GM20000 (cell line): ENCODE measurements at regions not wholly inside any gene's neighbourhood (a gene's known extent, or its start where the extent isn't known, plus 50 kb on each side); places are given as distances from the start of the nearest gene placed in this dataset.
"Not testable (repeated sequence)": the region's sequence is repeated elsewhere in the genome, so short reads cannot be mapped to it uniquely, and the experiment has no call there.

Experiments
- DNase-seq: peaks from one replicate; pipeline ENCODE4 v3.0.0; 2012; ENCODE audit warnings: low spot score
- CTCF ChIP-seq: IDR thresholded peaks from 2 replicates; pipeline ENCODE4 v1.5.1; 2012; ENCODE audit warnings: mild to moderate bottlenecking, control low read depth; ENCODE audit errors: extremely low read depth, missing control alignments

DNA sequence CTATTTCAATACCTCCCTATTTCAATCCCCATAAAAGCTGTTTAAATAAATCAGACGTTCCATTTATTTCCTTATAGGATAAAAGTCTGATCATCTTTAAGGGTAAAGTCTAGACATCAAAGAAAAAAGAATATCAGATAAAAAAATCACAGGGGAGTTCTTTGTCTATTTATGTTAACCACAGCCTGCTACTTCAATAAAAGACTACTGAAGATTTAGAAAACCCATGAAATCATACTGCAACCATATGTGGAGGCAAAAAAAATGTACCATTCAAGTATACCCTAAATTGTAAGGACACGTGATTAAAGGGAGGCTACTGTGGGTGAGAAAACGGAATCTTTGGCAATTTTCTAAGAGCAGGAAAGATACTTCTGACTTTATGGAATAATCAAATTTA, 108.2 kb upstream of the TNFSF4 start:
- DNase-seq, result no peak
- TF ChIP-seq CTCF, result no peak

DNA sequence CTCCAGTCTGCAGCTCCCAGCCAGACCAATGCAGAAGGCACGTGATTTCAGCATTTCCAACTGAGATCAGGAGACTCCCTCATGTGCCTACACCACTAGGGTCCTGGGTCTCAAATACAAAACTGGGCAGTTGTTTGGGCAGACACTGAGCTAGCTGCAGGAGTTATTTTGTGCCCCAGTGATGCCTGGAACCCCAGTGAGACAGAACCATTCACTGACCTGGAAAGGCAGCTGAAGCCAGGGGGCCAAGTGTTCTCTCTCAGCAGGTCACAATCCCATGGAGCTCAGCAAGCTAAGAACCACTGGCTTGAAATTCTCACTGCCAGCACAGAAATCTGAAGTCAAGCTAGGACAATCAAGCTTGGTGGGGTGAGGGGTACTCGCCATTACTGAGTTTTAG, 111.7 kb upstream of the TNFSF4 start:
- DNase-seq, result no peak
- TF ChIP-seq CTCF, result no peak

DNA sequence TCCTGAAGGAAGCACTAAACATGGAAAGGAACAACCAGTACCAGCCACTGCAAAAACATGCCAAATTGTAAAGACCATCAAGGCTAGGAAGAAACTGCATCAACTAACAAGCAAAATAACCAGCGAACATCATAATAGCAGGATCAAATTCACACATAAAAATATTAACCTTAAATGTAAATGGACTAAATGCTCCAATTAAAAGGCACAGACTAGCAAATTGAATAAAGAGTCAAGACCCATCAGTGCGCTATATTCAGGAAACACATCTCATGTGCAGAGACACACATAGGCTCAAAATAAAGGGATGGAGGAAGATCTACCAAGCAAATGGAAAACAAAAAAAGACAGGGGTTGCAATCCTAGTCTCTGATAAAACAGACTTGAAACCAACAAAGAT, 117.2 kb upstream of the TNFSF4 start:
- DNase-seq, result not testable (repeated sequence)

DNA sequence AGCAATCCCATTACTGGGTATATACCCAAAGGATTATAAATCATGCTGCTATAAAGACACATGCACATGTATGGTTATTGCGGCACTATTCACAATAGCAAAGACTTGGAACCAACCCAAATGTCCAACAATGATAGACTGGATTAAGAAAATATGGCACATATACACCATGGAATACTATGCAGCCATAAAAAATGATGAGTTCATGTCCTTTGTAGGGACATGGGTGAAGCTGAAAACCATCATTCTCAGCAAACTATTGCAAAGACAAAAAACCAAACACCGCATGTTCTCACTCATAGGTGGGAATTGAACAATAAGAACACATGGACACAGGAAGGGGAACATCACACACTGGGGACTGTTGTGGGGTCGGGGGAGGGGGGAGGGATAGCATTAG, 120.9 kb upstream of the TNFSF4 start:
- not testable (repeated sequence) for DNase-seq

GRCh38 chr1:173328961-173329360, 121.8 kb upstream of the TNFSF4 start:
- TF ChIP-seq CTCF, result no peak
- DNase-seq, result no peak

- DNase-seq, result no peak
- TF ChIP-seq CTCF, result no peak
These were observed 122.6 kb upstream of the TNFSF4 start for GRCh38 chr1:173329726-173330125.

DNA sequence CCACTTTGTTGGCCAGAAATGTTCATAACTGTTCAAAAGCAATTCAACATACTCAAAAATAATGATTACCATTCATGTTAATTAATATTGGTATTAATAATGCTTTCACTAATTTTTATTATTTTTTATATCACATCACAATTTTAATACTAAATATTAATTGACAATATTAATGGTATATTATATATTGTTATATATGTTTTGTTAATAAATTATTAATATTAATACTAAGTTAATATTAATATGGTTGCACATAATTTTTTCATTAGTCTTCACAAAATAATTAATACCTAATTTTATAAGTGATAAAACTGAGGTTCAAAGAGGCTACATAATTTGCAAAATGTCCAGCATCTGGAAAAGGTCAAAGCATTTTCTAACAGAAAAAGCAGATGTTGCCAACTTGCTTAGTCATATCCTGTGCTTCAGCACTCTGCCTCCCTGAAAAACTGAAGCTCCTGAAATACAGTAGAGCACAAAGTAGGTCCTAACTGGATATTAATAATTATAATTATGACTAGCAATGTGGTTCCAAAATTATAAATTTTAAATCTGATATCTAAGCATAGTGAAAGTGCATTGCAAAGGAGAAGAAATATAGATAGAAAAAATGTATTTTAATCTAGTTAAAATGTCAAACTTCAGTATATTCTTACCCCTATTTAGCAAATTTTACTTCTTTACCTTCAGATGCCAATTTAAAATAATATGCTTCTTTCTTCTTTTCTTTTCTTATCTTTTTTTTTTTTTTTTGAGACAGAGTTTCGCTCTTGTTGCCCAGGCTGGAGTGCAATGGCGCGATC, 123.2 kb upstream of the TNFSF4 start:
- no peak for DNase-seq
- no peak for TF ChIP-seq CTCF

GRCh38 chr1:173330952-173331548, 123.9 kb upstream of the TNFSF4 start:
- DNase-seq, result peak; percentile 13

GRCh38 chr1:173332026-173332425, 124.9 kb upstream of the TNFSF4 start:
- TF ChIP-seq CTCF, result no peak
- DNase-seq, result no peak
